ENCODE measurements at regions not wholly inside any gene's neighbourhood (a gene's known extent, or its start where the extent isn't known, plus 50 kb on each side); places are given as distances from the start of the nearest gene placed in this dataset.
"Not testable (repeated sequence)": the region's sequence is repeated elsewhere in the genome, so short reads cannot be mapped to it uniquely, and the experiment has no call there.

- no peak for DNase-seq (ENCODE audit: low read depth)
Measured at GRCh38 chr21:28588997-28589396, 403.7 kb downstream of the LTN1 start.

- DNase-seq (ENCODE audit: low read depth) = peak; percentile 4
Measured at GRCh38 chr21:28587748-28588147, 404.9 kb downstream of the LTN1 start.

GRCh38 chr21:28581976-28582375 is 410.7 kb downstream of the LTN1 start:
- DNase-seq (ENCODE audit: low read depth) = no peak

GRCh38 chr21:28581311-28581731 is 411.4 kb downstream of the LTN1 start:
- not testable (repeated sequence) for DNase-seq (ENCODE audit: low read depth)

GRCh38 chr21:28580585-28580984 is 412.1 kb downstream of the LTN1 start:
- DNase-seq (ENCODE audit: low read depth) = no peak

GRCh38 chr21:28579986-28580550 is 412.6 kb downstream of the LTN1 start:
- DNase-seq (ENCODE audit: low read depth) = no peak

- no peak for DNase-seq (ENCODE audit: low read depth)
Measured at GRCh38 chr21:28568692-28569091, 424.0 kb downstream of the LTN1 start.

- DNase-seq (ENCODE audit: low read depth) = not testable (repeated sequence)
Measured at GRCh38 chr21:28563933-28564332, 428.7 kb downstream of the LTN1 start.

GRCh38 chr21:28561772-28562171 is 430.9 kb downstream of the LTN1 start:
- no peak for DNase-seq (ENCODE audit: low read depth)

GRCh38 chr21:28554660-28555475 is 437.8 kb downstream of the LTN1 start:
- peak; percentile 28 for DNase-seq (ENCODE audit: low read depth)

- DNase-seq (ENCODE audit: low read depth) = peak; percentile 40
Measured at GRCh38 chr21:28550057-28550825, 442.4 kb downstream of the LTN1 start.

GRCh38 chr21:28548291-28548690 is 444.4 kb downstream of the LTN1 start:
- no peak for DNase-seq (ENCODE audit: low read depth)

- no peak for DNase-seq (ENCODE audit: low read depth)
Measured at GRCh38 chr21:28547766-28548165, 444.9 kb downstream of the LTN1 start.

GRCh38 chr21:28543975-28544374 is 448.7 kb downstream of the LTN1 start:
- no peak for DNase-seq (ENCODE audit: low read depth)

GRCh38 chr21:28541371-28542112 is 451.1 kb downstream of the LTN1 start:
- peak; percentile 20 for DNase-seq (ENCODE audit: low read depth)

GRCh38 chr21:28540514-28540913 is 452.2 kb downstream of the LTN1 start:
- DNase-seq (ENCODE audit: low read depth) = peak; percentile 83

- no peak for DNase-seq (ENCODE audit: low read depth)
Measured at GRCh38 chr21:28539623-28539988, 453.1 kb downstream of the LTN1 start.

- peak; percentile 91 for DNase-seq (ENCODE audit: low read depth)
Measured at GRCh38 chr21:28538987-28539622, 453.6 kb downstream of the LTN1 start.

- peak; percentile 98 for DNase-seq (ENCODE audit: low read depth)
Measured at GRCh38 chr21:28537371-28538079, 455.2 kb downstream of the LTN1 start.

- no peak for DNase-seq (ENCODE audit: low read depth)
Measured at GRCh38 chr21:28532446-28532845, 460.2 kb downstream of the LTN1 start.

GRCh38 chr21:28523367-28523766 is 469.3 kb downstream of the LTN1 start:
- no peak for DNase-seq (ENCODE audit: low read depth)
